Middle frontal gyrus (tissue), 1 donor: ENCODE measurements at regions not wholly inside any gene's neighbourhood (a gene's known extent, or its start where the extent isn't known, plus 50 kb on each side); places are given as distances from the start of the nearest gene placed in this dataset.
"Not testable (repeated sequence)": the region's sequence is repeated elsewhere in the genome, so short reads cannot be mapped to it uniquely, and the experiment has no call there.

Experiments
- DNase-seq: peaks from one replicate; pipeline ENCODE4 v3.0.0-alpha.2; 2015; ENCODE audit warnings: low spot score; ENCODE audit errors: extremely low spot score

DNA sequence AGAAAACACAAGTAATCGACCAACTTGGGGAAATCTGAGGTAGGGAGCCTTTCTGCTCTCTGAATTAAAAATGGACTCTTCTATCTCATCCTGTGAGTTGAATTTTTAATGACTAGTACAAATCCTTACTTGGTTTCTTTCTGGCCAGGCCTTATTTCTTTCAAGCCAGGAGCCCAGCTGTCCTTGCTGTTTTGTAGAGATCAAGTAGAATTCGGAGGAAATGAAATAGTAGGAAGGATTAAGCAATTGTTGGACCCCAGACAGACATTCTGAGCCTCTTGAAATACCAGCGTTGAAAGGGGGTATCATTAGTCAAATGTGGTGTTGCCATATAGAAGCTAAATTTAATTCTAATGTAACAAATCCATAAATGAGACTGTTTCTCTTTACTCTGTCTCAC is 53.7 kb upstream of the SMIM15 start:
- DNase-seq, result no peak

DNA sequence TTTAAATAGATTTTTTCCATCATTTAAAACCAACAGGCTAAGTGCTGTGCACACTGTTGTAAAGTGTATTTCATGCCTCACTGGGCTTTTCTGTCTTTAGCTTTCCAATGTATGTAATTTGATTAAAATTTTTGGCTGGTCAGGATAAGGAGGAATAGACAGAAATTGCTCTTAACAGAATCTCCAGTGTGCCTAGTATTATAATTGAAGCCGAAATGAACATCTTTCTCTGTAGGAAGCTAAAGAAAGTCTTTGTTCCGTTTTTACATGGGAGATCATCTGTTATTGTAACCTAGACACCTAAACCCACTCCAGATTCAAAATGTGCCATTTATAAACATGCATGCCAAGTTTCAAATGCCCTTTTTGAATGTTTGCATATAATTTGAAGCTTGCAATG is 54.5 kb upstream of the SMIM15 start:
- DNase-seq, result no peak

DNA sequence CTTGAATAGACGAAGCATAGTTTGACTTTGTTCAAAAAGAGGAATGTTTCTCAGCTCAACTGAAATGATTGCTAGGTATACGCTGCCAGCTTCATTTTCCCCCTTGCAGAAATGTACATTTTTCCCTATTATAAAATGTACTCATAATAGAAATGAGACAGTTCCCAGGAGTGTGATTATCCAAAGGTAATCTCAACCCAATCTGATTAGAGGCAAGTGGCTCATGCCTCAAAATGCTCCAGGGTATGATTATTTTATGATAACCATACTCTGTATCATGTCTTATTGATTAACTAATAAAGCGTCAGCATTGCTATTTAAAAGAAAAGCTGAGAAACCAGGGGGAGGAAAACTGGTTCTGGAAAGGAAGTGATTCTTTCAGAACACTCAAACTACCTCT is 54.9 kb upstream of the SMIM15 start:
- no peak for DNase-seq

DNA sequence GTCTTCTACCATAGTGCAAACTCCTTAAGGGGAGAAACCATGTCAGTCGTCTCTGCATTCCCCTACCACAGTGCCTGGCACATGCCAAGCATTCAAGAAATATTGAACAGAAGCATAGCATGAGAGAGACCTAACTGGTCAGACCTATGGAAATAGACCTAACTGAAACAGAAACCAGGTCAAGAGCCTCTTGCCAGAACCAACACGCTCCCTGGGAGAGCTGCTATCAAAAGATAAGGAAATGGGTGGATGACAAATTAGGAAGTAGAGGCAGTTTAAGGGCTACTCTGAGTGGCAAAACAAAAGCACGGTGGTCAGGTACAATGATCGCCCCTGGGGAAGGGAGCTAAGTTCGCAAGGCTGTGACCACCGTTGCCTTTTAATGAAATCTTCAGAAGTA is 66.0 kb upstream of the SMIM15 start:
- DNase-seq, result no peak

DNA sequence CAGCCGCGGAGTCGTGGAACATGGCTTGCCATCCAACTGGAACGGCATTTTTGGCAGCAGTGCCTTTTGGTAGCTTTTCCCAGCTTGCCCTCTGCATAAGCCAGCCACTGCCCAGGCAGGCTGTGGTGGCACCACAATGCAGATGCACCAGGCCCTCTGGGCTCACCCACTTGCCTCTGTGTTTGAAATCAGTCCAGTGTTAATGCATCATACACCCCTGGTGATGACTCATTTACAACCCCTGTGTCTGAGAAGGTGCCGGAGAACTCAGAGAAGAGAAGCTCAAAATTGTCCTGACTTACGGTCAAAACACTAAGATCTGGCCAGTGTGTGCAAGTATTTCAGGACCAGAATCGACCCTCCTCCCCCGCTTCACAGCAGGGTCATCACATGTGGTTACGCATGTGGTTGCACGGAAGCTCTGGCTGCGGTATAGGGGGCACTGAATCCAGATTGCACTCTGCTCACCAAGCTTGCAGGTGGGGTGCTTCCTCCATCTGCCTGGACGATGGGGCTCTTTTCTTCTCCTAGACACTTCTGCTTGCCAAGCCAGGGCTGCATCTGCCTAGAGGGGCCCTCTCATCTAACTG is 66.5 kb upstream of the SMIM15 start:
- DNase-seq, result no peak

DNA sequence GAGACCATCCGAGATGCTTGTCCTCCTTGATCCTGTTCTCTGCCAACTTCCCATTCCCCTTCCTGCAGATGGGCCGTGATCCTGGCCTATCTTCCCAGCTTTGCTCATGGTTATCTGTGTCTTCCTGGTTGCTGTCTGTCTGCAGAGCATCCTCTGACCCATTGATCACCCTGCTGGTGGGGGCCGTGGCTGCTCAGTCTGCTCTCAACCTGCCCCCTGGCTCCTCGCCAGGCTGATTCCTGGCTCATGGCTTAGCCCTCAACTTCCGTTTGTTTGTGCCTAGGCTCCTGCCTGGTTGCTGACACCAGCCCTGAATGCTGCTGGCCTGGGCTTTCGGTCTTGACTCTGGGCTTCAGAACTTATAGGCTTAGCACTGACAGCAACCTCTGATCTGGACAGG is 67.1 kb upstream of the SMIM15 start:
- no peak for DNase-seq

DNA sequence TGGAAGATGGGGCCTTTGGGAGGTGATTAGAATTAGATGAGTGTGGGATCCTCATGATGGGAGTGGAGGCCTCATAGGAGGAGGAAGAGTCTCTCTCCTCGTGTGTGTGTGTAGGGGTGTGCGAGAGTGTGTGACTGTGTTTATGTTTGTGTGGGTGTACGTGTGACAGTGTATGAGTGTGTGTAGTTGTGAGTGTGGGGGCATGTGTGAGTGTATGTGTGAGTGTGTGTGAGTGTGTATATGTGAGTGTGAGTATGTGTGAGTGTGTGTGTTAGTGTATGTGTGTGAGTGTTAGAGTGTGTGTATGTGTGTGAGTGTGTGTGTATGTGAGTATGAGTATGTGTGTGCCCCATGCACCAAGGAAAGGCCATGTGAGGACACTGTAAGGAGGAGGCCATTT is 68.2 kb upstream of the SMIM15 start:
- no peak for DNase-seq

DNA sequence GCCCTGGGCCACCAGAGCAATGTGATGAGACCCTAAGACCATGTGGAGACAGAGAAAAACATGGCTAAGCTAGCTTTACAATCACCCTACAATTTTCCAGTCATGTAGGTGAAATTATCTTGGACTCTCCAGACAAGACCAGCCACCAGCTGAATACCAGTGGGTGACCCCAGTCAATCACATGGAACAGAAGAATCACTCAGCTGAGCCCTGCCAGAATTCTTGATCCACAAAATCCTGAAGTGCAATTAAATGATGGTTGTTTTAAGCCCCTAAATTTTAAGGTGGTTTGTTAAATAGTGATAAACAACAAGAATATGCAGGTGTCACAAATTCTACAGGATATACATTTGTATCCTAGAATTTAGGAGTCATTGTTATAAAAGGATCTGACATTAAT is 69.5 kb upstream of the SMIM15 start:
- no peak for DNase-seq

DNA sequence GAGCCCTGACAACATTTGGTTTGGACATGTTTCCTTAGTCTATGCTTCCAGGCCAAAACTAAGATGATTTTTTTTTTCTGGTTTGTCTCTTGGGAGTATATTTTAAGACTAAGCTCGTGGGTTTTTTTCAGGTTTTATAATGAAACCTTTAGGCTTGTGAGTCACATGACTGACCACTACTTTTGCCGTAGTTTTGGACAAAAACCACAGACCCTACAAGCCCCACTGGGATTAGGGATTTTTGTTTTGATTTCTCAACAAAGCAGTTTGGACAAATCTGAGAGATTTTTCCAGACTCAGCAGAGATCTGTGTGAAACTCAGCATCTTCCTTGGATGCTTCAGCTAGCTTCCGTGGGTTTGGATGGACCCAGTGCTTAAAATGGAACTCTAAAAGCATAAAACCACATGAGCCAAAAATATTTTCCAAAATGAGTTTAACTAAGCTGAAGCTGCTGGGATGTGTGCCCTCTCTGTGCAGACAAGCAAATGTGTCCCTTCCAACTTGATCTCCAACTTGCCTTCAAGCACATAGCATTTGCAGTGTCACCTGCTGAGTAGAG is 70.3 kb upstream of the SMIM15 start:
- peak; percentile 3 for DNase-seq

DNA sequence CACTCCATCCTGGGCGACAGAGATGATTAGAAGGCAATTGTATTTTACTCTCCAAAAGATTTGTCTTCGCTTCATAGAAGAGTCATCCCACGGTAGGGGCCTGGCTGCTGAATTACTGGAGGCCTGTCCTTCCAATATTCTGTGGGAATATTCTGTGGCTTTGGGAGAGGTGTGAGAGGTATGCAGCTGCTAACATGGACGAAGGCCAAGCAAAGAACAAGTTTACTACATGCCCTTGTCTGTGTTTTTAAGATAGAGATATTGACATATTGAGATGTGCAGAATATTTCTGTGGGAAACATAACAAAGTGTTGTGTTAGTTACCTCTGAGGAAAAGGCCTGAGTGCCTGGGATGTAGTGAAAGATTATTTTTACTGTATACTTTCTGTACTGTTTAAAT is 71.8 kb upstream of the SMIM15 start:
- DNase-seq, result no peak

DNA sequence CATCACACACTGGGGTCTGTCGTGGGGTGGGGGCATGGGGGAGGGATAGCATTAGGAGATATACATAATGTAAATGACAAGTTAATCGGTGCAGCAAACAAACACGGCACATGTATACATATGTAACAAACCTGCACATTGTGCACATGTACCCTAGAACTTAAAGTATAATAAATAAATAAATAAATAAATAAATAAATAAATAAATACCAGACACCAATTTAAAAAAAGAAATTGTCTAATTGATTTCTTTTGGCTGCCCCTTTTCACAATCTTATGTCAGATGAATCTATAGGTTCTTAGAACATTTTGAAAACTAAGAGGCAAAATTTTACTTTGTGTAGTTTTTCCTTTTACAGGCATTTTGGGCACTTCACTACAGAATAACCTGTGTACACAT is 74.4 kb upstream of the SMIM15 start:
- DNase-seq, result not testable (repeated sequence)

DNA sequence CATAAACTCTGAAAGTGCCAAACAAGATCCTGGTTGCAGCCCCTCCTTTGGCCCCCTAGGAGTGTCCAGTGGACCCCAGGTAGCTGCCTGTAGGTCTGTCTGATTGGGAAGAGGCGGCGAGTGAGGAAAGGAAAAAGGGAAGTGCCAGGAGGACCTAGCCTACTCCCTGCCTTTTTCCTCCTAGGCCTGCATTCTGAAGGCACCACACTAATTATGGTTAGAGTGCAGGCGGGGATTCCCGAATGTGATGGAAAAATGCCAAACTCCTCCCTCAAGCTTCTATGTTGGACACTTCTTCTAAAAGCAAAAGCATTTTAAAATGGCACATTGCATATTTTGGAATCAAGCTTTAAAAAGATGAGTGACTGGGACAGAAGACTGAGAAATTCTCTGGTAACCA is 83.2 kb upstream of the SMIM15 start:
- no peak for DNase-seq

DNA sequence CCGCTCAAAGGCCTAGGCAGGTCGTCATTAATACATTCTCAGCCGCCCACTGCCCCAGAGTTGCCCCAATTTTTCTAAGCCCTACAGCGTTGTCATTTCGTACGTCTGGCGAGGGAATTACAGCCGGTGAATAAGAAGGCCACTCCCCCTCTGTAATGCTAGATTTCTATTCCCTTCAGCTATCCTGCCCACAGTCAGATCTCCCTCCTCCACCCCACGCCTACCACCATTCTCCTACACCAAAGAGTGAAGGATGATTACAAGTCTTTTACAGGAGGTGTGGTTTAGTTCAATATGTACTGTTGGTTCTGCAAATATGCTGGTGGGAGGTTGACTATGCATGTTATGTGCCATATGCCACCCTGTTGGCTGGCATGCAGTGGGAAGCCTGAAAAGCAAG is 83.7 kb upstream of the SMIM15 start:
- peak; percentile 9 for DNase-seq

DNA sequence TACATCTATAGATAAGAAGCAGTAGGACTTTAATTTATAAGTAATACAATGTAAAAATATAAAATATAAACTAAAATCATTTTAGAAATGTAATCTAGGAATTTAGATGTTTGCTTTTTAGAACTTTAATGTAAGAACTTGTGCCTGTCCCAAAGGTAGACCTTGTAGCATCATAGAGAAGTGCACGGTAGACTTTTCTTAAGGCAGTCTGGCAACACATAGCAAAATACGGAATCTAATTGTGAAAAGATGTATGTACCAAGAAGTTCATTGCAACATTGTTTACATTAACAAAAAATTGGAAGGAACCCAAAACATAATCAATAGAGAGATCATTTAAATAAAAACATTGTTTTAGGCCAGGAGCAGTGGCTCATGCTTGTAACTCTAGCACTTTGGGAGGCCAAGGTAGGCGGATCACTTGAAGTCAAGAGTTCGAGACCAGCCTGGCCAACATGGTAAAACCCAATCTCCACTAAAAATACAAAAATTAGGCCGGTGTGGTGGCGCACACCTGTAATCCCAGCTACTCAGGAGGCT is 84.6 kb upstream of the SMIM15 start:
- no peak for DNase-seq

DNA sequence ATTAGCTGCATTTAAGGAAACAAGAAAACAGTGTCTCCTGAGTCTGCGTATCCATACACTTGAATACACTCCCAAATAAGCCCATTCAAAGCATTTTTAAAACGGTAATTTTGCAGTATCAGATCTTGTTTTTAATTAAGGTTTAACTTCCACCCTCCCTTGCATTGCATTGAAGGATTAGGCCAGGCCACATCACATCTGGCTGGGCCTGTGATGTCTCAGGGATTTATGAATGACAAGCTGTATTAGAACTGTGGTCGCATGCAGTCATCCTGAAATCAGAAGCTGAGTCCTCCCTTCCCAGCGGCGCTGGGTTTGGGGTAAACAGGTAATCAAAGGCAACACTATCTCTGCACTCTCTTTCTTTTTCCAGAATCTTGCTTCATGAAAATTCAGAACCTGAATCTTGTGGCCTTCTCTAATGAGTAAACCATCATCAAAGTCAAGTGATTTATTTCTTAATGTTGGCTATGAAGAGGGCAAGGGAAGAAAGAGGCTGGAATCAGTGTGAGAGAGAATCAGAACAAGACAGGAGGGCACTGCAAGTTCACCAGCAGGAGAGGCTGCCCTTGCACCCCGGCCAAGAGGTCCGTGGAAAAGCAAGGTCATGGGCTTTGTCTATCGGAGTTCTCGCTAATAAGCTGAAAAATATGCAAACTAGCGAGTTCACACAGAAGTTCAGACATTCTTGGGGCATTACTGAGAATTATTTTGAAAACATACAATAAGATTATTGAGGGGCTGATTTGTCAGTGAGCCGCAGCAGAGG is 80.0 kb upstream of the ZSWIM6 start:
- no peak for DNase-seq

DNA sequence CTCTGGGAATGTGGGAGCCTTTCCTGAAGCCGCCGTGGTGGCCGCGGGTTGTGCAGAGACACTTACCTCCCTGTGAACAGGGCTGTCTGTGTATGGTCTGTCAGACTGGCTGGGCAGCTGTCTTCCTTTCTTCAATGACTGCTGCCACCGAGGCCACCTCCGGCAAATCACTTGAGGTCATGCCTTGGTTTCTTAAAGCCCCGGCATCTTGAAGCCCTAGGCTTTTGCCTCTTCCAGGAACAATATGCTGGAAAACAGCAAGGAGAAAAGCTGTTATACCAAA is 79.5 kb upstream of the ZSWIM6 start:
- DNase-seq, result no peak

DNA sequence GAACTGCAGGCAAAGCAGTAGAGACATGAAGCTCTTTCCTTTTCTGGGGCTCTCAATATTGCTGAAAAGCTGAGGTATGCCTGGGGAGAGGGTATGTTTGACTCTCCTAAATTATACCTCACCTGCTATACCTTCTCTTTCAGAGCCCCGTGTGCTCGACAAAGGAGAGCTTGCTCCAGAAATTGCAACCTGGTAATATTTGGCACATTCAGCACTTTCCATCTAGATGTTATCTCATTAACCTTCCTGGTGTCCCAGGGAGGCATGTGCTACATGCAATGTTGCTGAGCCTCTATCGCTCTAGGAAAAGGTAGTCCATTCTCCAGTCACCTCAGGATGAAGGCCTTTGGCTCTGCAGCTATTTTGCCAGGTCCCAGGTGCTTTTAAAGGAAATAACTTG is 78.5 kb upstream of the ZSWIM6 start:
- DNase-seq, result no peak

DNA sequence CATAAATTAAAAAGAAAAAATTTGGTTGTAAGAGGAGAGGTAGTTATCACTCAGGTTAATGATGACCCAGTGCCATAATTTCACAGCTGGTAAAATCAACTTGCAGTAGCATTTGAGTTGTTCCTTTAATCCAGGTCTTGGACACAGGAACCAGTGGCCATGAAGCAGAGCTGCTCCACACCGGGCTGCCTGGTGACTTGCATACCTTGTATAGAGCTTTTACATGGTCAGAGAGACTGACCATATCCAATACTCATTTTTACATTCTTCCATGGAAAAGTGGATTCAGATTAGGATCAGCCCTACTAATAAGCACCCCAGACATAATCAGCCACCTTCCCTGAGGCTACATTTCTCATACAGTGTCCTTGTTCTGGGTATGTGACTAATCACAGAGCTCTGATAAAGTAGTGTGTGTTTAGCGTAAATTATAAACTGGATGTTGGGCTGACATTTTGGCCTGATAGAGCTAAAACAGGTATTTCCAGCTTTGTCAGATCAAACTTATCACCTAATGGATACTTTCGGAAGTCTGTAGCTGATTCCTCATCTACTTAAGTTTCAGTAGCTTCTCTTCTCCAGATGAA is 77.0 kb upstream of the ZSWIM6 start:
- no peak for DNase-seq

DNA sequence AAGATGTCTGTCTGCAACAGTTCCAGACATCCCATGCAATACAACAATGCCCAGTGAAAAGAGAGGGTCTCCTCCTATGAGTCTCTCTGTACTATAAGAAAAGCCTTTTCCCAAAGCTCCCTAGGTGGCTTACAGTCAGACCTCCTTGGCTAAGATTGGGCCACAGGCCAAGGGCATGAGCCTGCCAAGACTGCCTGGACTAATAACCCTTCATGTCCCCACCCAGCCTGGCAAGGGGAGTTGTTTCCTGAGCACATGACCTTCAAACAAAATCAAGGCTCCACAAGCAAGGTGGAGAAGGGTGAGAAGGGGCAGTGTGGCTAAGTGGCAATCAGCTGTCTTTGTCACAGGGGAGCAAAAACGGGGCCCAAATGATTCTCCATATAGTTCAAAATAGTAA is 75.6 kb upstream of the ZSWIM6 start:
- no peak for DNase-seq

DNA sequence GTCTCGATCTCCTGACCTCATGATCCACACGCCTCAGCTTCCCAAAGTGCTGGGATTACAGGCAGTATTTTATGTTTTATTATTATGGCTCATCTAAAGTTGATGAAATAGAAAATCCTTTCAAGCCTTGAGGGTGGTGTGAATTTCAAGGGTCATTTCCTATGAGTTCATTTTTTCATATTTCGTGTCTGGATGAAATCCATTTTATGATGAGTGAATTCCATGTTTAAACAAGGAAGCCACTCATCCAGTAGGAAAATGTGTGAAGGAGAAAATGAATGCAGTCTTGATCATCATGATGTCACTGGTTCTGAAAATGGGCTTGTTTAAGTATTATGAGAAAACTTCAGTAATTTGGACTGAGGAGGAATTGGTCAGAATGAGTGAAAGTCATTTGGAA is 74.6 kb upstream of the ZSWIM6 start:
- DNase-seq, result no peak

DNA sequence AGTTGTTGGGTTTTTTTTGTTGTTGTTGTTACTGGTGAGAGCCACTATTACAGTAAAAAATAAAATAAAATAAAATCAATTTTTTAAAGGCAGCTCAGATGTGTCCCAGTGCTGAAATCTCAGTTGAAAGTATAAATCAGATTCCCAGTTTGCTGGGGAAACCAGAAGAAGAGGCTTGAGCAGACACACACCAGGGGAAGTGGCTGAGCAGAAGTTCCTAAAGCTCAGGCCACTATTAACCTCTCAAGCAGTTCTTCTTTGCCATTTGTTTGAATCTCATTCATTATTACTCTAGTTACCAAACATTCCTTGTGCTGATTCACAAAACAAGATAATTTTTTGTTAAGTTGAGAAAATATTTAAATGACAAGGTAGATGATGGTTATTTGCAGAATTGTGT is 70.9 kb upstream of the ZSWIM6 start:
- DNase-seq, result no peak

DNA sequence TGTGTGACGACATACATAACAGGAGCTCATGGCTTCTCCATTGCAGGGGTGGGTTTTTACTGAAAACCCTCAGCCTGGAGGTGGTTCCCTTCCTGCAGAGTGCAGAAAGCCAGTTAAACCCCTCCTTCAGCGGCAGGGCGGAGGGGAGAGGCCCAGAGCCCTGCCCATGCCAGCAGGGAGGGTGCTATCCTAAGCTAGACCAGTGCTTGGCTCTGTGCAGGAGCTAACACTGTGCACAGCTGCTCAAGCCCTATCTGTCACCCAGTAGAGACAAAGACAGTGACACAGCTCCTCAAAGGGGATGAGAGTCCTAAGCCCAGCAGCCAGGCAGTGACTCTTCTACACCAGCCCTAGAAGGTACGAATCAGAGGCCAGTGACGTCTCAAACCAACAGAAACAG is 70.0 kb upstream of the ZSWIM6 start:
- no peak for DNase-seq

DNA sequence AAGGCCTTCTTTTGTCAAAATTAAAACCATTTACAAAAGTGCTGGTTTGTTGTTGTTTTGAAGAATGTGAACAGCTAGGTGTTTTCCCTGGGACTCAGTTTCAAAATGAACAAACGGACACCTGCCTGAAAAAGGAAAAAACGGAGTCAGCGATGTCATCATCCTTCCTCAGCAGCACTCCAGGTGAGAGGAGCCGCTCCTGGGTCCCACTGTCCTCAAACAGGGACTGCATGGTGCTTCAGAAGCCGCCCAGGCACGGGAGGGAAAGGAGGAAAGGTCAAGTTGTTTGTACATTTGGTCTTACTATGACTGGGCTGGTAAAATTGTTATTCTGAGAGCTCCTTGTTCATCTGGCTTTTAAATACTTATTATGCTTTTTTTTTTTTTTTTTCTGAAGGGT is 69.0 kb upstream of the ZSWIM6 start:
- no peak for DNase-seq
